HG03432 (cell line): ENCODE measurements at regions not wholly inside any gene's neighbourhood (a gene's known extent, or its start where the extent isn't known, plus 50 kb on each side); places are given as distances from the start of the nearest gene placed in this dataset.
"Not testable (repeated sequence)": the region's sequence is repeated elsewhere in the genome, so short reads cannot be mapped to it uniquely, and the experiment has no call there.

Experiments used
- ATAC-seq: cut with Tn5 transposase; IDR thresholded peaks from one replicate; pipeline ENCODE4 v1.9.1; 2021; ENCODE audit warnings: mild to moderate bottlenecking, moderate library complexity; ENCODE audit not compliant: unreplicated experiment

DNA sequence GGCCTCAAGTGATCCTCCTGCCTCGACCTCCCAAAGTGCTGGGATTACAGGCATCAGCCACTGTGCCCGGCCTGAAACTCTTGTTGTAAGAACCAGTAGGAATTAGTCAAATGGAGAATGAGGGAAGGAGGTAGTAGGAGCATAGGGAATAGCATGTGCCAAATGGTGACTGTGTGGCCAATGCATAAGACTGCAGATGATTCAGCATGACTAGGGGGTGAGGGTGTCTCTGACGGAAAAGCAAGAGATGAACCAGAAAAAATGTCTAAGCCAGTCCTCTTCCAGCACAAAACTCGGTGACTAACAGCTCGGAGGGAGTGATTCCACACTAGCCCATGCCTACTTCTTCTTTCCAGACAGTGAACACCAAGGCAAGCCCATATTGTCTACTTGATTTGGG is 58.2 kb upstream of the DUSP21 start:
- no peak for ATAC-seq

DNA sequence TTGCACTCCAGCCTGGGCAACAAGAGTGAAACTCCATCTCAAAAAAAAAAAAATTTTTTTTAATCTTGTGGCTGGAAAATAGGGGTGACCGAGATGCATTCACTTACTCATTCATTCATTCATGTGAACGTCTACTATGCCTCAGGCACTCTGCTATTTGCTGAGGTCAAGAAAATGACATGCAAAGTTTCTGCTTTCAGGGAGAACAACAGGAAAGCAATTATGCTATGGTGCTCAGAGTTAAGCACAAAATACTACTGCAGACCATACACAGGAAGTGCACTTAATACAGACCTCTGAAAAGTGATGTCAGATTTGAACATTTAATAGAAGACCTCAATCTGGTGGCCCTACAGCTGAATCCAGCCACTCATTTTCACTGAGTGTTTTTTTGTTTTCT is 59.6 kb upstream of the DUSP21 start:
- no peak for ATAC-seq

DNA sequence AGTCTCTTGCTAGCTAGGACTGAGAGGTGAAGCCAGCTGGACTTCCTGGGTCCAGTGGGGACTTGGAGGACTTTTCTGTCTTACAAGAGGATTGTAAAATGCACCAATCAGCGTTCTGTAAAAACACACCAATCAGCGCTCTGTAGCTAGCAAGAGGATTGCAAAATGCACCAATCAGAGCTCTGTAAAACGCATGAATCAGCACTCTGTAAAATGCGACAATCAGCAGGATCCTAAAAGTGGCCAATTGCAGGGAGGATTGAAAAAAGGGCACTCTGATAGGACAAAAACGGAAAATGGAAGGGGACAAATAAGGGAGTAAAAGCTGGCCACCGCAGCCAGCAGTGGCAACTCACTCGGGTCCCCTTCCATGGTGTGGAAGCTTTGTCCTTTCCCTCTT is 65.6 kb upstream of the DUSP21 start:
- ATAC-seq: no peak

DNA sequence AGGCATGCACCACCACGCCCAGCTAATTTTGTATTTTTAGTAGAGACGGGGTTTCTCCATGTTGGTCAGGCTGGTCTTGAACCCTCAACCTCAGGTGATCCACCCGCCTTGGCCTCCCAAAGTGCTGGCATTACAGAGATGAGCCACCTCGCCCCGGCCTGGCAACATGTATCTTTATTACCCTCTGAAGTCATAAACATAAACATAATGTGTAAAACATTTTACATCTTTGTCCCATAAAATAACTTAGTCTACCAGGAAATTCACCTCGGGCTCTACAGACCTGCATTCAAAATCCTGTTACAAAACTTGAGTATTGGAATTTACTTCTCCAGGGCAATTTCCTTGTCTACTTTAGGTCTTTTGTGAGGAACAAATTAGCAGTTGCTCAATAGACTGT is 68.1 kb upstream of the DUSP21 start:
- ATAC-seq: no peak

DNA sequence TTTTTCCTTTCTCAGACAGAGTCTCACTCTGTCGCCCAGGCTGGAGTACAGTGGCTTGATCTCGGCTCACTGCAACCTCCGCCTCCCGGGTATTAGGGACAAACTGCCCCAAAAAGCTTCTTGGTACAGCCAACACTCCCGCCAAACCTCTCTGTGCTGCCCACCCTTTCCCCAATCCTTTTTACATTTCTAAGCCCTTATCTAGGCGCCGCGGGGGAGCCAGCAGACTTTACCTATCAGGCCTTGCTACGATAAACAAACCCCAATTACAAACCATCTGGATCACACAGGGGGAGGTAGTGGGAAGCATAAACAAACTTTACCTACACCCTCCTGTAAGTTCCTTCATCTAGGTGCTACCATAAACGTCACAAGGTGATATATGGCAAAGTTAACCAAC is 69.8 kb upstream of the DUSP21 start:
- ATAC-seq: not testable (repeated sequence)

DNA sequence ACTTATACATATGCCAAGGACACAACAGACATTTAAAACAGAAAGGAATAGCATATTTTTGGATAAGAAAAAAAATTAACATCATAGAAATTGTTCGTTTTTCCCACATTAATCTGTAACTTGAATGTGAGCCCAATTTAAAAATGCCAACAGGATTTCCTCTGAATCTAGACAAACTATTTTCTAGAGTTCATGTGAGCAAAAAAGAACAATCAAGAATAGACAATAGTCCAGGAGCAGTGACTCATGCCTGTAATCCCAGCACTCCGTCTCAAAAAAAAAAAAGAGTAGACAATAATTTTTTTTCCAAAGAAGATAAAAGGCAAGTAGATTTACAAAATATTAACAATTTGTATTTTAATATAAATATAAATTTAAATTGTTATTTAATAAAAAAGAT is 73.7 kb upstream of the DUSP21 start:
- no peak for ATAC-seq

DNA sequence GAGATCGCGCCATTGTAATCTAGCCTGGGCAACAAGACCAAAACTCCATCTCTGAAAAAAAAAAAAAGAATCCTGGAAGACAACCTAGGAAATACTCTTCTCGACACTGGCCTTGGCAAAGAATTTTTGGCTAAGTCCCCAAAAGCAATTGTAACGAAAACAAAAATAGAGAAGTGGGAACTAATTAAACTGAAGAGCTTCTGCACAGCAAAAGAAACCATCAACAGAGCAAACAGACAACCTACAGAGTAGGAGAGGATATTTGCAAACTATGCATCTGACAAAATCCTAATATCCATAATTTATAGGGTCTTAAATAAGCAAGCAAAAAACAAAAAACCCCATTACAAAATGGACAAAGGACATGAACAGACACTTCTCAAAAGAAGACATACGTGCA is 76.5 kb upstream of the DUSP21 start:
- ATAC-seq: no peak

DNA sequence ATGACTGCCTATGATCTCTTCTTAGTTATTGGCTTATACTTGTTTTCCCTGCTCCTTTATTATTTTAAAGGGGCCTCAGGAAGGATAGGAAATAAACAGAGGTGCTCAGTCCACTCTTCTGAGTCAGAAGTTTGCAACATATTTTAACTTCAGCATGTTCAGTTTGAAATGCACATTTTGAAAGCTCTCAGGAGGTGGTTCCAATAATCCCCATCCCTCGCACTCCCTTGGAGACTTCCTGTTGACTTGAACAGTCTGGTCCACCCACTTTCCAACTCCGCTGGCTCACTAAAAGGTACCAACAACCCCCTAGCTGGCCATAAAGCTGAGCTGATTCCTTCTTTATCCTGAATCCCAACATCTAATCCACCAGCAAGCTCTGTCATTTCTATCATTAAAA is 78.3 kb upstream of the DUSP21 start:
- ATAC-seq: no peak

DNA sequence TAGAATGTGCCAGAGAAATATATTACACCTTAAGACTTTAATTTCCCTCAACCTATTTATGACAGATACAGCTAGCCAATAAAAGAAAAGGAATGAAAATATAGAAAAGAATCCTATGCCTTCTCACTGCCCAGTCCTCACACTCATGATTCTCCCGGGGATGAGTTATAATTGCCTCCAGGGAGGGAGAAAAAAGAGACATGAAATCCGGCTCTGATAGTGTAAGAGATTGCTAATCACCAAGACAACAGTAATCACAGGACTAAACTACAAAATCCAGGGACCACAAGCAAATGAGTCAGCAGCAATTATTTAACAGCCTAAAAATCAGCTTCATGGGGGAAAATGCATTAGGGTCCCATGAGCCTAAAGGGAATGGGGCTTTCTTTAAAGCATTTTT is 95.9 kb upstream of the DUSP21 start:
- no peak for ATAC-seq

DNA sequence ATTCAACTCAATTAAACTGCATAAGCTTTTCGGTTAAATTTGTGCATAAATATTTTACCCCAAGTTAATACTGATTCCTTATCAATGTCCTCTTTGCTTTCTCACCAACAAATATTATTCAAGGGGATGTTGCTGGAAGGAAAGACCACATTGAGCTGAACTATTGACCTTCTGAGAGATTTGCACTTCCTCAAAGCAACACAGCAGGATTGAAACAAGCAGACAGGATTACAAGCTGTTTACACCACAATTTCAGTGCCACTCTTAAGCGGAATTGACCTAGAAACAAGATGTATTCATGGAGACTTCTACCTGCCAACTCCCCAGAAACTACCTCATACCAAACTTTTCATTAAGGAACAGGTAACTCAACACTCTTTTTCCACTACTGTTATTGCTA is 96.5 kb upstream of the DUSP21 start:
- no peak for ATAC-seq

DNA sequence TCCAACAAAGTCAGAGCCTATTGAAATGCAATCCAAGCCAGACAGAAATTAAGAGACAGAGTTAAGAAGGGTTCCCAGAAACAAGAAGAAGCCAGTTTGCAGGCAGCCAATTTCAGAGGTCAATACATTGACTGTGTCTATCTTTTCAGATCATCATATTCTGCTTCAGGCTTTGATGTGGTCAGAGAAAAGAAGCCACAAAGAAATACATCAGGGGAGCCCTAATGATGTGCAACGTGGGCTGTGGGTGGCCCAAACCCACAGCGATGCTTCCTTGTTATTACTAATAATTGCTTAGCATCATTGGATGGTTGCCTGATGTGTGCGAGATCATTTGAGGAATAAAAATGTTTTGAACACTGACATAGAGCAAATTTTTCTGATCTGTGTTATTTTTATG is 99.0 kb upstream of the DUSP21 start:
- ATAC-seq: no peak

DNA sequence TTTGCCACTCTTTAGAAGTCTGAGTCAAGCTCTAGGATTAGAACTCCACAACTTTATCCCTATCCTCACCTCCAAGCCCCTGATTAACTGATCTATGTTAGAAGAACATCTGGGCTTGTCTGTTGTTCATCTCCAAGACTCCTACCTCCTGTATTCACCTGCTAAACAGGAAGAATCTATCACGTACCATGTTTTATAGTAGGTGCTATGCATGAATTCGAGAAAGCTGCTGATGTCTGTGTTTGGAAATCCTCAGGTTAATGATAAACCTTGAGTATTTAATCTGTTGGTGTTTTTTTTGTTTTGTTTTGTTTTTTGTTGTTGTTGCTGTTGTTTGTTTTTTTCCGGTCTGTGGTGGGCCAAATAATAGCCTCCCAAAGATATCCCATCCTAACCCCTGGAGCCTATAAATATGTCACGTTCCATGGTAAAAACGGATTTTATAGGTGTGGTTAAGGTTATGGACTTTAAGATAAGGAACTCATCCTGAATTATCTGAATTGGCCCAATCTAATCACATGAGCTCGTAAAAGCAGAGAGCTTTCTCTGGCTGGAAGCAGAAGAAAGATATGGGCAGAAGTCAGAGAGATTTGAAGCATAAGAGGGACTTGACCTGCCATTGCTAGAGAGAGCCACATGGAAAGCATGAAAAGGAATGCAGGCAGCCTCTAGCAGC is 101.2 kb upstream of the DUSP21 start:
- no peak for ATAC-seq

DNA sequence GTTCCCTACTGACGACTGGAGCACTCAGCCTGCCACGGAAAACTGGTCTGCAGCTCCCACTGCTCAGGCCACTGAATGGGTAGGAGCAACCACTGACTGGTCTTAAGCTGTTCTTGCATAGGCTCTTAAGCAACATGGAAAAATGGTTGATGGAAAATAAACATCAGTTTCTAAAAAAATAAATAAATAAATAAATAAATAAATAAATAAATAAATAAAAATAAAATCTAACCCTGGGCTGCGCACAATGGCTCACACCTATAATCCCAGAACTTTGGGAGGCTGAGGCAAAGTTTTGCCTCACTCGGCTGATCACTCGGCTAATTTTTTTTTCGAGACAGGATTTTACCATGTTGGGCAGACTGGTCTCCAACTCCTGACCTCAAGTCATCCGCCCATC is 102.0 kb upstream of the DUSP21 start:
- ATAC-seq: not testable (repeated sequence)

DNA sequence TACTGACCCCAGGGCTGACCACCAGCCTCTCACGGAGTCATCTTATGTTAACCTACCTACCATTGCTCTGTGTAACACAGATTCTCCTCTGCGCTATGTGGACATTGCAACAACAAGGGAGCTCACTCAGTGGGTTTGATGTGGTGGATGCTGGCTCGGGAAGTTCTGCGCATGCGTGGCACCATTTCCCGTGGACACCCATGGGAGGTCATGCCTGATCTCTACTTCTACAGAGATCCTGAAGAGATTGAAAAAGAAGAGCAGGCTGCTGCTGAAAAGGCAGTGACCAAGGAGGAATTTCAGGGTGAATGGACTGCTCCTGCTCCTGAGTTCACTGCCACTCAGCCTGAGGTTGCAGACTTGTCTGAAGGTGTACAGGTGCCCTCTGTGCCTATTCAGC is 102.4 kb upstream of the DUSP21 start:
- ATAC-seq: not testable (repeated sequence)

DNA sequence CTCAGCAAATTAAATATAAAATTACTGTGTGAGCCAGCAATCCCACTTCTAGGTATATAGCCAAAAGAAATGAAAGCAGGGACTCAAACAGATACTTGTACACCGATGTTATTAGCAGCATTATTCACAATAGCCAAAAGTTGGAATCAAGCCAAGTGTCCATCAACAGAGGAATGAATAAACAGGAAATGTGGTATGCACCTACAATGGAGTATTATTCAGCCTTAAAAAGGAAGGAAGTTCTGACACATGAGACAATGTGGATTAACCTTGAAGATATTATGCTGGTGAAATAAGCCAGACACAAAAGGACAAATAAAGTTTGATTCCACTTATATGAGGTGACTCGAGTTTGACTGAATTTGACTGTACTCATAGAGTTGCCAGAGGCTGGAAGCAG is 108.3 kb upstream of the DUSP21 start:
- ATAC-seq: no peak

DNA sequence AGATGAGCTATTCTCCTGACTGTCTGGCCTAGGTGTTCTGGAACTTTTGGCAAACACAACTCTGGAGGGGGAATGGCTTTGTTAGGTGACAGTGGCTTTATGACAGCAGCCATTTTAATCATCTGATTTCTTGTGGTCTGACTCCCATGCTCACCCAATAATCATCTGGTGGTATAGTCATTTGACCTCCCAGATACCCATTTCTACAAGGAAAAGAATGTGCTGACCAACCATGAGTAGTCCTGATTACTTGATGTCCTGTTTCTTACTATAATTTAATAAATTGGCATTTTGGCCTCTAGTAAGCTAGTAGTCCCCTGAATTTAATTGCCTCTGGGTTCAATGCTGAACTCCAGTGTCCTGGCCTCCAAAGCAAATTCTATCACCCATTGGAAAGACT is 109.9 kb upstream of the DUSP21 start:
- ATAC-seq: no peak

DNA sequence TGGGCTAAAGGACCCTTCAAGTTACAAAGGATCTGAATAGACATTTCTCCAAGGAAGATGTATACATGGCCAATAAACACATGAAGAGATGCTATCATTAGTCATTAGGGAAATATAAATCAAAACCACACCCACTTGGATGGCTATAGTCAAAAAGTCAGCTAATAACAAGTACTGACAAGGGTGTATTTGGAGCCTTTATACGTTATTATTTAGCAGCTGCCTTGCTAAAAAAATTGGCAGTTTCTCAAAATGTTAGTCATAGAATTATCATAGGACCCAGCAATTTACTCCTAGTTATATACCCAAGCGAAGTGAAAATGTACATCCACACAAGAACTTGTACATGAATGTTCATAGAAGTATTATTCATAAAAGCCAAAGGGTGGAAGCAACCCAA is 112.7 kb upstream of the DUSP21 start:
- no peak for ATAC-seq

DNA sequence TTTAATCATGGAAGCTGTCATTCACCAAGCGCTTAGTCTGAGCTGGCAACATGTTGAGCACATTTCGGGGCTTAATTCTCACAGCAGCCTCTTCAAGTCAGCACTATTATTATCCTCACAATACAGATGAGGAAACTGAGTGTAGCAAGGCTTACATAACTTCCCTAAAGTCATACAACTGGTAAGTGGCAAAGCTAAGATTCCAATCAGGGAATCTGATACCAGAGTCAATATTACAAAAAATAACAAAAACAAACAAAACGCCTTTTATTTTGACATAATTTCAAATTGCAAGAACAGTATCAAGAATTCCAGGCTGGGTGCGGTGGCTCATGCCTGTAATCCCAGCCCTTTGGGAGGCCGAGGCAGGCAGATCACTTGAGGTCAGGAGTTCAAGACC is 120.4 kb upstream of the DUSP21 start:
- no peak for ATAC-seq

DNA sequence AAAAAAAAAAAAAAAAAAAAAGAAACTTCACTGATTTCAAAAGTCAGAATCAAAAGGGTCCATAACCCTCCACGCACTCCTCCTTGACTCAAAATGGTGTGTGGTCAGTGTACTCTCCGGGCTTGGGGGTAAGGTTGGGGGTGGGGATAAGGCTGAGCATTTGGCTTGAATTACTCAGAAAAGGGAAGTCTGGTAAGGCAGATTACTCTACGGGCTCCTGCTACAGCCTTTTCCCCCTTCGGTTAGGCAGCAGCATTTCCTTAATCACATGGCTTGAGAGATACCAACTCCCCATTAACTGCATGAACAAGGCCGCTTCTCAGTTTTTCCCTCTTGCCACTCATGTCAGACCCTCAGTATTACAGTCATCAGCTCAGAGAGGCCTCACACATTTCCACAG is 135.4 kb upstream of the DUSP21 start:
- no peak for ATAC-seq

DNA sequence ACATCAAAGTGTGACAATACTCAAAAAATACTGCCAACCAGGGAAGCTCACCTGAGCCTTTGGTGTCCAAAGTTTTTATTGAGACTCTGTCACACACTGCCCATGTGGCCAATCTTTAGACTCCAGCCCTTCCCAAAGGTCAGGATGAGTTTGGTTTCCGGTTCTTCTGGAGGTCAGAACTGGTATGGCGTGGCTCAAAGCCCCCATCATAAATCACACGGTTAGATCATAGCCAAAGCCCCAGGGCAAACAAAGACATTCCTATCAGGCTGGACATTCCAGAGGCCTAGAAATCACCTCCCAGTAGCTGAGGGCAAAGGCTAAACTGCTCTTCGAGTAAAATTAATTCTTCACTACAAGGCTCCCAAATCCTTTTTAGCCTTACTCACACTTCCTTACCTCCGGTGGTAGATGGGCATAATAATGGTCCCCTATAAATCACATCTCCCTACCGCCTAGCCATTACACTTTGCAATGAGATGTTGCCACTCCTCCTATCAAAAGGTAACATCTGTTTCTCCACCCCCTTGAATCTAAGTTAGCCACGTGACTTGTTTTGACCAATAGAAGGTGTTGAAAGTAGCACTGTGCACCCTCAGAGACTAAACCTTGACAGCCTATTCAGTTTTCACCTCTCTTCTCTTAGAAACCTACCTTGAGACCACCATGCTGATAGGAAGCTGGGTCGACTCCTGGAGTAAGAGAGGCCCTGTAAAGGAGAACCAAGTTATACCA is 137.8 kb upstream of the DUSP21 start:
- no peak for ATAC-seq

DNA sequence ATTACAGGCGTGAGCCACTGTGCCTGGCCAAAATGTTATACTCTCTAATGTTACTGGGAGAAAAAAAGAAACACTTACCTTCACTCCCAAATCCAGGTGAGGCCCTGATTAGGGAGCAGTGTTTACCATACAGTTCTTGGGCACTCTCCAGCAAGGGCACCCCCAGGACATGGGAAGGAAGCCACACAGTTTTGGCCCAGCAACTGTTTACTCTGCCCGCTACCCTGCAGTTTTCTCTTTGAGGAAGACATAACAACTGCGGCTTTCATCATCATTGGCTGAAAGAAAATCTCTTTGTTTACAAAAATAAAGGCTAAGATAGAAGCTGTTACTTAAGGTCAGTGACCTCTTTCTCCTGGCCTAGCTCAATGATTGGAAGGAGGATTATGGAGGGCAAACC is 145.5 kb upstream of the DUSP21 start:
- ATAC-seq: no peak

DNA sequence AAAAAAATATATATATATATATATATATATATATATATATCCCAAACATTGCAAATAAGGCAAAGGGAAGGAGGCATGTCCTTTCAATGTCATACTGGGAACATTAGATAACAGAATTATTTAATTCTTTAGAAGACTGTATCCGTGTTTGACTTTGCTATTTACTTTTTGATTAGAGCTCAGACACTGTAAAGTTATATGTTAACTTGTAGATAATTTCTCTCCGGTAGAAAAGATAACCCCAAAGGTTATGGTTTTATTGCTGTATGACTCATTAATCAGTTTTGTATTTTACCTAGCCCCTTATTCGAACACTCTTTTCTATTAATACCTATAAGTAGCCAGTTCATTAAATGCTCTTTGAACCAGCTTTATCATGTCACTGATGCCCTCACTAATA is 150.6 kb upstream of the DUSP21 start:
- no peak for ATAC-seq

DNA sequence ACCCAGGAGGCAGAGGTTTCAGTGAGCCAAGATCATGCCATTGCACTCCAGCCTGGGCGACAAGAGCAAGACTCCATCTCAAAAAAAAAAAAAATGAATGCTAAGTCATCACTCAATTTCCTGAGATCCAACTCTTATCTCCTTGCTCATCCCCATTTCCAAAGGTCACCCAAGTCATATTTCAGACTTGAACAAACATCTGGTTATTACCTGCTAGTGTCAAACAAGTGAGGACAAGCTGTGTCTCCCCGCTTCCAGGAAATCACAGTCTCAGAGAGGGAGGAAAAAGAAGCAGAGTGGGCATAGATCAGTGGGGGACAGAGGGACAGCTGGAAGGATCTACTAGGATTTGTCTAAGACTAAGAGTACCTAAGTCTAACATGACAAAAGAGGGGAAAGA is 147.5 kb upstream of the FUNDC1 start:
- no peak for ATAC-seq
